Activated CD4-positive, alpha-beta T cell treated with anti-CD3 and anti-CD28 coated beads, Interleukin-2, amount 50 U/mL, for 16 hours (primary cell): ENCODE measurements at regions not wholly inside any gene's neighbourhood (a gene's known extent, or its start where the extent isn't known, plus 50 kb on each side); places are given as distances from the start of the nearest gene placed in this dataset.
"Not testable (repeated sequence)": the region's sequence is repeated elsewhere in the genome, so short reads cannot be mapped to it uniquely, and the experiment has no call there.

Source experiments
- DNase-seq: peaks from one replicate; pipeline ENCODE4 v3.0.0-alpha.2; 2020

GRCh38 chr12:118537481-118537917, 161.1 kb downstream of the SUDS3 start:
- no peak for DNase-seq

- no peak for DNase-seq
Measured at GRCh38 chr12:118541071-118541470, 164.7 kb downstream of the SUDS3 start.

DNA sequence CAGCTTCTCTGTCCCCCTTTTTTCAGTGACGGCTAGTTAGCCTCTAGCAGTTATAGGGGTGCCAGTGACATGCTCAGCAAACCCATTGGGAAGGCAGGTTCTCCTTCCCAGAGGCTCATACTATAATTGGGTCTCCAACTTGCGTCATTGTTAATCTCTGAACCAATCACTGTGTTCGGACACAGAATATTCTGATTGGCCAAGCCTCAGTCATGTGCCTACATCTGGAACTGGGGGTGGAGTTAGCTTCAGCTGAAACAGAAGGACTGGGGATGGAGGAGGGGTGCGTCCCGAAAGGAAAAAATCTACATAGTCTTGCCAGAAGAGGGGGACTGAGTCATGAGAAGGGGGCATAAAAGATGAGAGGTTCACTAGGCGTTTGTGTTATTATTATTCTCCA, 165.6 kb downstream of the SUDS3 start:
- no peak for DNase-seq

DNA sequence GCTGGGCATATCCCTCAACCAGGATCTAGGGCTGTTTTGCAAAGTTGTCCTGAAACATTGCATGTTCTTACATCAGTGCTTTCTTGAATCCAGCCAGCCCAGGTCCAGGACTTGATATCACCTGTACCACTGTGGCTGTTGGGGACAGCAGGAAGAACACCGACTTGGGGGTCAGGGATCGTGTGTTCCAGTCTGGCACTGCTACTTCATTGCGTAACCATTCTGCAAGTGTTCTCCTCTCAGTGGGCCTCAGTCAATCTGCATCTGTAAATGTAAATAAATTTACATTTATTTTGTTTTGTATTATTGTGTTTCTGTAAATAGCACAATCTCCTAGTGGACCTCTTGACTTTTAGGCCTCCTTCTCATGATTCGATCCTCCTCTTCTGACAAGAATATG, 167.3 kb downstream of the SUDS3 start:
- no peak for DNase-seq

GRCh38 chr12:118544569-118544968, 168.2 kb downstream of the SUDS3 start:
- DNase-seq: no peak

DNA sequence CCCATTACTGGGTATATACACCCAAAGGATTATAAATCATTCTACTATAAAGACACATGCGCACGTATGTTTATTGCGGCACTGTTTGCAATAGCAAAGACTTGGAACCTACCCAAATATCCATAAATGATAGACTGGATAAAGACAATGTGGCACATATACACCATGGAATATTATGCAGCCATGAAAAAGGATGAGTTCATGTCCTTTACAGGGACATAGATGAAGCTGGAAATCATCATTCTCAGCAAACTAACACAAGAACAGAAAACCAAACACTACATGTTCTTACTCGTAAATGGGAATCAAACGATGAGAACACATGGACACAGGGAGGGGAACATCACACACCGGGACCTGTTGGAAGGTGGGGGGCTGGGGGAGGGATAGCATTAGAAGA, 171.3 kb downstream of the SUDS3 start:
- DNase-seq: not testable (repeated sequence)

DNA sequence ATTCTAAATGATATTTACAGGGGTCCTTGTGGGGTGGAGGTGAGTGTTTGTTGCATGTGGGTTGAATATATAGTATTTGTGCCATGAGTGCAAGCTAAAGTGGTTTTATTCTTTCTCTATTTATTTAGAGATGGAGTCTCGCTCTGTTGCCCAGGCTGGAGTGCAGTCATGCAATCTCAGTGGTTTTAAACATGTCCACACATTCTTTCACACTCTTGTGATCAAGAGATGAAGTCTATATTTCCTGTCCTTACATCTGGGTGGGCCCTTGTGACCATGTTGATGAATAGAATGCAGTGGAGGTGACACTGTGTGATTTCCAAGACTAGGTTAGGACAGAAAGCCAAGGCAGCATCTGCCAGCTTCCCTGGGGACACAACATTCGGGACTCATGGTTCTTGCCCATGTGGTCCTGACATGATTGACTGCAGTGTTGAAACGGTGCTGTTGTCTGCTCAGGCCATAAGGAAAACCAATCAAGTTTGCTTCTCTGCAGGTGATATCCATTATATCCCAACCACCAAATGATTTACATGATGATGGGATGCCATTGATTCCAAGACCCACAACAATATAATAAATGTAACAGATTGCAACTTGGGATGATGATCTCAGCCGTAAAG, 172.6 kb downstream of the SUDS3 start:
- no peak for DNase-seq

DNA sequence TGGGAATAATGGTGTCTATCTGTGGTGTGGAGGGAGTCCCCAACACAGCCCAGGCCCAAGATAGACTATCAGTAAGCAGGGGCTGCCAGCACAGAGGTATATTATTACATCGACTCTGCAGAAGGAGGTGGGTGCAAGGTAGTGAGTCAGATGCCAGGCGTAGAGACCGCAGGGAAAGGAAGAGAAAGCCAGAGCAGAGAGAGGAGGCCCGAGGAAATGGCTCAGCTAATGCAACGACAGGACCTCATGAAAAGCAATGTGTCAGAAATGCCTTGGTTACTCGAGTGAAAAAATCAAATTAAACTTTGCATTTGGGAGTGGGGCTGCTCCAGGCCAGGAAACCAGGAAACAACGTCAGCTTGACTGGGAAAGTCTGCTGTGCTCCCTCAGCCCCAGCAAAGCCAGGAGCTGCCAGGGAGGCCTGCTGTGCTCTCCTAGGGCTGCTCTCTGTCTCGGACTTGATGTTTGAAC, 173.2 kb downstream of the SUDS3 start:
- DNase-seq: no peak

DNA sequence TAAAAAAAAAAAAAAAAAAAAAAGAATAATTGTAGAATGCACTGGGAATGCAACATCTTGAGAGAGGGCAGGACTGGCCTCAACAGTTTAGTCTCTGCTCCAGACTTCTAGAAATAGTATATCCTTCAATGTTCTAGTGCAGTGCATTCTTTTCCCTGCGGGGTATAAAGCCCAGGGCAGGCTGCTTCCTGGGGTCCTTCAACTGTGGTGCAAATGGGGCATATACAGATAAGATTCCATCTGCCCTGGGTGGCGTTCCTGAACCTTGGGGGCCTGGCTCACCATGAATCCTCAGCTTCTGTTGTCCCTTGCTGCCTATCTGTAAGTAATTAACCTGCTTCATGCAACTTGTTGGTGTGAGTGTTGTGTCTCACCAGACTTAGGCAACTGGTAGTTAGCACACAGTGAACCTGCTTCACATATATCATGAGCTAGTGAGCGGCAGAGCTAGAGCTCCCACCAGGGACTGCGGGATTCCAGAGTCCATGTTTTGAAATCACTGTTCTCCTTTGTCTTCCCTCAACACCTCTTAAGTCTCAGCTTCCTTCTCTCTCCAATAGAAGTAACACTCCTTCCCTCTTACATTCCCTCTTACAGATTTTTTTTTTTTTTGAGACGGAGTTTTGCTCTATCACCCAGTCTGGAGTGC, 177.6 kb downstream of the SUDS3 start:
- DNase-seq: no peak

DNA sequence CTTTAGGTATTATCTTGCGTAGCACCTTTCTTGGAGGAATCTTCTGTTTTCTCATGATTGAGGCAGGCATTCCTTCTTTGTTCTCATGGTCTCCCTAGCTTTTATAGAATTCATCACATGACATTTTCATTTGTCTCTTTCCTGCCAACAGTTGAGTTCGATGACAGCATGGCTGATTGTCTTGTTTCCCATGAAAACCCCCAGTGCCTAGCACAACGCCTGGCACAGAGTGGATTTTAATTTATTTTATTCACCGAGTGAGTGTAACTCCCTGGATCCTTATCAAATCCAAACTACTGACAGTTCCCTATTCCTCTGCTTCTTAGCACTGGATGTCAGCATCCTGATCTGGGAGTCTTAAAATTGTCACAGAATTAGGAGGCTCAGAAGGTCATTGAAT, 182.6 kb downstream of the SUDS3 start:
- DNase-seq: no peak

DNA sequence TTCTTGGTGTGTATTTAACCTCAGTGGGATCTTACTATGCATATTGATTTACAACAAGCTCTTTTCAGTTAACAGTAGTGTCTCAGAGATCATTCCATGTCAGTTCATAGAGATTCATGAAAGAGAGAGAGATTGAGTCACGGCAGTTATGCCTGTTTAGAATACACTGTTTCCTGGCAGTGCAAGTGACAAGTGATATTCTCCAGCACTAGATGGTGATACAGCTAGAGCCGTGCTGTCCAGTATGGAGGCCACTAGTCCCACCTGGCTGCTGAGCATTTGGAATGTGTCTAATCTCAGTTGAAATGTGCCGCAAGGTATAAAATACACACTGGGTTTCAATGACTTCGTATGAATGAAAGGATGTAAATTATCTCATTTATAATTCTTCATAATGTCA, 184.4 kb downstream of the SUDS3 start:
- DNase-seq: no peak

GRCh38 chr12:118571730-118572129, 195.4 kb downstream of the SUDS3 start:
- DNase-seq: no peak

DNA sequence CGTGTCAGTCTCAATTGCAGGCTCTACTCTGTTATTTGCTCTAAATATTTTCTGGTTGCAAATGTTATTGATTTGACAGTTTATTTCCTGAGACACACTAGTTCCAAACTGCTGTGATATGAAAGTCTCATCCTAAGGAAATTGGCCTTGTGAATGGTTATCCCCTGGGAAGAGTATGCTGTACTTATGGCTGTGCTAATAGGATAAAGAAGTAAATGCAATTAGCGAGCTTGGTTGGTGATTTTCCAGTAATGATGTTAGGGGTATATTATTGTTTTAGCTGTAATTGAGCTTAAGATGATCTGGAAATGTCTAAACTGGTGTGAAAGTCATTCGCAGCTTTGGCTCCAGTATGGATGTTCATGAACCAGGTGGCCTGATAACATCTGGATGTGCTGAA, 197.9 kb downstream of the SUDS3 start:
- no peak for DNase-seq

DNA sequence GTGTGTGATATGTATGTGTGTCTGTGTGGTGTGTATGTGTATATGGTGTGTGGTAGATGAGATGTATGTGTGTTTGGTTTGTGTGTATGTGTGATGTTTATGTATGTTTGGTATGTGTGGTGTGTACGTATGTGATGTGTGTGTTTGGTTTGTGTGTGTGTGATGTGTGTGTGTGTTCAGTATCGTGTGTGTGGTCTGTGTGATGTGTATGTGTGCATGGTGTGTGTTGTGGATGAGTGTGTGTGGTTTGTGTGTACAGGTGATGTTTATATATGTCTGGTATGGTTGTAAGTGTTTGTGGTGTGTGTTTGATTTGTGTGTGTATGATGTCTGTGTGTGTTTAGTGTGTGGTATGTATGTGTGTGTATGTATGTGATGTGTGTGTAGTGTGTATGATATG, 199.4 kb downstream of the SUDS3 start:
- DNase-seq: no peak

- no peak for DNase-seq
Measured at GRCh38 chr12:118581371-118581770, 205.0 kb downstream of the SUDS3 start.

DNA sequence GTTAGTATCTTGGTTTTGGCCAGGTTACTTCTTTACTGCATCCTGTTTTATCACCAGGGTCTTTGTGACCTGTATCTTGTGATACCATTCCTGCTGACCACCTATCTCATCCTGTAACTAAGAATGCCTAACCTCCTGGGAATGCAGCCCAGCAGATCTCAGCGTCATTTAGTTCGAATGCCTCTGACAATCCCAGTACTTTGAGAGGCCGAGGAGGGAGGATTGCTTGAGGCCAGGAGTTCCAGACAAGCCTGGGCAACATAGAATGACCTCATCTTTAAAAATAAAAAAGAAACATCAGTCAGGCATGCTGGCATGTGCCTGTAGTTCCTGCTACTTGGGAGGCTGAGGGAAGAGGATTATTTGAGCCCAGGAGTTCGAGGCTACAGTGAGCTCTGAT, 206.5 kb downstream of the SUDS3 start:
- no peak for DNase-seq

- DNase-seq: no peak
Measured at GRCh38 chr12:118586433-118586832, 210.1 kb downstream of the SUDS3 start.

GRCh38 chr12:118589162-118589561, 212.8 kb downstream of the SUDS3 start:
- no peak for DNase-seq

GRCh38 chr12:118590406-118591150, 214.2 kb downstream of the SUDS3 start:
- DNase-seq: no peak

DNA sequence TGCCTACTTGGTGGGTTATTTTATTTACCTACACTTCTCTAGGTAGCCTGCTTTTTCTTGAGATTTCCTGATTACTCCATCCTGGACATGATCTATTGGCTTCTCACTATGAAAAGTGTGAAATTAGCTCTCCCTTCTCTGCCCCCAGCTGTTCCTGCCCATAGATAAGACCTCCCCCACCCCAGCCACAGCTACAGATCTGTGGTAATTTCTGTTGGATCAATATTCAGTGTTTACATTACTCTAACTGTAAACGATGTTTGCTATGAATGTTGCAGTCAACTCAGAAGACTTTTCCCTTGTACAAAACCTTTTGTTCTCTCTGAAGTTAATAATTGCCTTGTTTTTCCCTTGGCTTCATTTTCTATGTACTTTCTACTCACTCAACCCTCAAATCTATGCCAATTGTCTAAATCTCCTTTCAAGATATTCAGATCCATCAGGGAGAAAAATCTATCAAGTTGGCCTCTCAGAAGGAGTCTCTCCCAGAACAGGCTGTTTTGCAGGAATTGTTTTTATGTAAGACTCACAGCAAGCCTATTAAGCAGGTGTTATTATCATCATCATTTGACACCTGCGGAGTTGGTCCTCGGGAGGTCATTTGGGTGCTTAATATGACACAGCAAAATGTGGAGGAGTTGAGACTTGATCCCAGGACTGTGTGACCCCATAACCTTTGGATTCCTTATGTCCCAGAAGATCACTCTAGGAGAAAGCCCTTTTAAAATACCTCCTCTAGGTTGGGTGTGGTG, 227.4 kb downstream of the SUDS3 start:
- DNase-seq: no peak

DNA sequence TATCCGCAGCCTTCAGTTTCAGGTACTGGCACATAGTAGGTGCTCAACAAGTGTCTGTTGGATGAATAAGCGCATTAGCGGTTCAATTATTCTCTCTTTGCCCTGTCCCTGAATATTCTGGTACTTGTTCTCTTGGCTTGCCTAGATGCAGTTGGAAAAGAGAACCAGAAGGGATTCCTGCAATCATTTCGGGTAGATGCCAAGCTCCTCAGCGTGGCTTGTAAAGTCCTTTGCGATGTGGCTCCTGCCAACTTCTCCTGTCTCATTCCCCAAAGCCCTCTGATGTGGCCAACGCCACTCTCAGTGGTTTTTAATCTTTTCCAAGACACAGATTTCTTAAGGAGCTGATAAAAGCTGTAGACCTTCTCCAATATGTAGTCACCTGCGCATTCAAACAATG, 230.3 kb downstream of the SUDS3 start:
- no peak for DNase-seq

DNA sequence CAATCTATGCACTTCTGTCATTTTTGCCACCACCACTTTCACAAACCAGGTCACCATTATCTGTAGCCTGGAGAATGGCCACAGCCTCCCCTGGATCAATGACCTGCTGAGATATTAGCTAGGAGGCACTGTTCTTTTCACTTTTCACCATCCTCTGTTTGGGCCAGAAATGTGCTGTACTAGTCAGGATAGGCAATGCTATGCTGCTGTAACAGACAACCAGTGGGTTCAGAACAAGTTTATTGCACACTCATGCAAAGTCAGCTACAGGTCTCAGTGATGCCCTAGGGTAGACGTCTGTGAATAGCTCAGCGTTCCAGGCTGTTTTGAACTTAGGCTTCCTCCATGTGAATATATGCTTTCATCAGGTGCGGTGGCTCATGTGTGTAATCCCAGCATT, 231.5 kb downstream of the SUDS3 start:
- no peak for DNase-seq

DNA sequence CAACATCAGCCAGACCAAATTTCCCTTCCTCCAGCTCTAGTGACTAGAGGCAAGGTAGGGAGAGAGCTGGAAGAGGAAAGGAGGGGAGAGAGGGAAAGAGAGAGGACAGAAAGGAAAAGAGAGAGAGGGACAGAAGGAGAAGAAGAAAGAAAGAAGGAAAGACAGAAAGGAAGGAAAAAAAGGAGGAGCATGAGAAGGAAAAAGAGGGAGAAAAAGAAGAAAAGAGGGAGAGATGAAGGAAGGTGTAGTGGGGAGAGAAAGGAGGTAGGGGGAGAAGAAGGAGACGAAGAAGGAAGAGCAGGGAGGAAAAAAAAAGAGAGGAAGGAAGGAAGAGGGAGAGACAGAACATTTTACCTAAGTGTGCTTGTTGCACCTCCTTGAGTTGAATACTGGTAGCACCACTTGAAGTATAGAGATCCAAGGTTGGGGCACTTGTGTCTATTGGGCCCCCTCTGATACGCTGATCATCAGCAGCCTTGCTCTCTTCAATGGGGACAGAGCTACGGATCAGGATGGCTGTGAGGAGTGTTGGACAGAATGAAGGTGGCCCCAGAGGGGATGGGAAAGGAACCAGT, 232.5 kb downstream of the SUDS3 start:
- no peak for DNase-seq
